ENCODE measurements at regions not wholly inside any gene's neighbourhood (a gene's known extent, or its start where the extent isn't known, plus 50 kb on each side); places are given as distances from the start of the nearest gene placed in this dataset.
"Not testable (repeated sequence)": the region's sequence is repeated elsewhere in the genome, so short reads cannot be mapped to it uniquely, and the experiment has no call there.

- no peak for DNase-seq (ENCODE audit: low read depth)
These were observed 51.5 kb upstream of the MELK start for GRCh38 chr9:36521148-36521547.

DNA sequence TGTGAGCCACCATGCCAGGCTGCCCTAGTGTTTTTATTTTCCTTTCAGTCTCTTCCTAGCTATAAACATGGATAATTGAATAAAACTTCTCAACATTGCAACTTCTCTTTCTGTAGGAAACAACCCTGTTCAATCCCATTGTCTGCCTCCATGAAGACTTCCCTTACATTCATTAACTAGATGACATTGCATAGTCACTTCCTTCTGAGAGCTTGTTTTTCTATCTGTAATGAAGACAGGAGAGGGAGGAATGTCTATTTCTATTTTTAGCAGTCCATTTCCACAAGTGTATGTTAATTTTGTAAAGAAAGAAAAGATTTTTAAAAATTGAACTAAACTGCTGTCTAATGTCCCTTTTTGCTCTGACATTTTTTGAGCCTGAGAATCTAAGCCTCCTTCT is 55.6 kb upstream of the MELK start:
- no peak for DNase-seq (ENCODE audit: low read depth)

DNA sequence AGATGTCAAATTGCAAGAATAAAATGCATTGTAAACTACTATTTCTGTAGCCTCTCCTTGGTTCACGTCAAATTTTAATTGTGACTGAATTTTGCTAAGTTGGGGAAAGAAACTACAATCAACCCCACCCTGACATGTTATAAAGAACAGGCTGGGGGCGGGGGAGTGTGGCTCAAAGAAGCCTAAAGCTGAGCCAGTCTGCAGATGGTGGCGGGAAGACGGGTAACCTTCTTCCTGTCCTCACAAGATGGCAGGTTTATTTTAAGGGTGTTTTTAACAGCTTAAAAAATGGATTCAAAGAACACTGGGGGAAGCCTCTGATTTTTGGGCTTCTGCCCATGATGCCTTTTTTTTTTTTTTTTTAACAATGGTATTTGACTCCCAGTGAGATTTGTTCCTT is 68.5 kb upstream of the MELK start:
- no peak for DNase-seq (ENCODE audit: low read depth)

DNA sequence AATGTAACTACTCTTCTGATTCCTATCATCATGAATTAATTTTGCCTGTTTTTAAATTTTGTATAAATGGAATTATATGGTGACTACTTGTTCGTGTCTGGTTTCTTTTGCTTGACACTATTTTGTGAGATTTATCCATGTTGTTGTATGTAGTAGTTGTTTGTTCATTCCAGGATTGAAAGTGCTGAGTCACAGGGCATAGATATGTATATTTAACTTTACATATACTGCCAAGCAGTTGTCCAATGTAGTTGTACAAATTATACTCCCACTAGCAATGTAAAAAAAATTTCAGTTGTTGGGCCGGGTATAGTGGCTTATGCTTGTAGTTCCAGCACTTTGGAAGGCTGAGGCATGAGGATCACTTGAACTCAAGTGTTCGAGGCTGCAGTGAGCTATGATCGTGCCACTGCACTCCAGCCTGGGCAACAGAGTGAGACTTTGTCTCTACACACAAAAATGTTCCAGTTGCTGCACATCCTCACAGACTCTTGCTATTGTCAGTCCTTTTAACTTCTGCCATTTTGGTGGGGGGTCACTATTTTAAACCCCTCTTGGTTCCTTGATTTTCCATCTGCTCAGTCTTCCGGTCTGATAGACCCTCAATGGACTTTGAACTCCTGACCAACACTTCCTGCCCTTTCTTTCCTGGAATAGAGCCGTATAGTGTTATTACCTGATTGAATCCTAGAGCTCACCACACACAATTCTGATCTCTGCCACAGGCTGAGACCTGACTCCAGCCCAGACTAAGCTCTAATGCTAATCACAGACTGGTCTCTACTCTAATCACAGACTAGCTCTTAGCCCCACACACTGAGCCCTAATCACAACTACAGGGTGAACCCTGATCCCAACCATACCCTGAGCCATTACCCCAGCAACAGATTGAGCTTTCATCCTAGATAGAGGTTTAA is 69.3 kb upstream of the MELK start:
- DNase-seq (ENCODE audit: low read depth), result no peak

- no peak for DNase-seq (ENCODE audit: low read depth)
These were observed 71.0 kb upstream of the MELK start for GRCh38 chr9:36501727-36502126.

DNA sequence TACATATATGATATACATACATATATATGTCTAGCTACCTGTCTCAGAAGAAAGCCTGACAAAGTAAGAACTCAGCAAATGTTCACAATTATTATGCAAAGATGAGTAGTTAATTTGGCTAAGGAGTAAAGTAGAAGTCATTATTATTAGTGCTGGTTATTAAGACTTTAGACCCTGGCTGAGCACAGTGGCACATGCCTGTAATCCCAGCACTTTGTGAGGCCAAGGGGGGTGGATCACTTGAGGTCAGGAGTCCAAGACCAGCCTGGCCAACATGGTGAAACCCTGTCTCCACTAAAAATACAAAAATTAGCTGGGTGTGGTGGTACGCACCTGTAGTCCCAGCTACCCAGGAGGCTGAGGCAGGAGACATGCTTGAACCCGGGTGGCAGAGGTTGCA is 71.8 kb upstream of the MELK start:
- DNase-seq (ENCODE audit: low read depth), result not testable (repeated sequence)

DNA sequence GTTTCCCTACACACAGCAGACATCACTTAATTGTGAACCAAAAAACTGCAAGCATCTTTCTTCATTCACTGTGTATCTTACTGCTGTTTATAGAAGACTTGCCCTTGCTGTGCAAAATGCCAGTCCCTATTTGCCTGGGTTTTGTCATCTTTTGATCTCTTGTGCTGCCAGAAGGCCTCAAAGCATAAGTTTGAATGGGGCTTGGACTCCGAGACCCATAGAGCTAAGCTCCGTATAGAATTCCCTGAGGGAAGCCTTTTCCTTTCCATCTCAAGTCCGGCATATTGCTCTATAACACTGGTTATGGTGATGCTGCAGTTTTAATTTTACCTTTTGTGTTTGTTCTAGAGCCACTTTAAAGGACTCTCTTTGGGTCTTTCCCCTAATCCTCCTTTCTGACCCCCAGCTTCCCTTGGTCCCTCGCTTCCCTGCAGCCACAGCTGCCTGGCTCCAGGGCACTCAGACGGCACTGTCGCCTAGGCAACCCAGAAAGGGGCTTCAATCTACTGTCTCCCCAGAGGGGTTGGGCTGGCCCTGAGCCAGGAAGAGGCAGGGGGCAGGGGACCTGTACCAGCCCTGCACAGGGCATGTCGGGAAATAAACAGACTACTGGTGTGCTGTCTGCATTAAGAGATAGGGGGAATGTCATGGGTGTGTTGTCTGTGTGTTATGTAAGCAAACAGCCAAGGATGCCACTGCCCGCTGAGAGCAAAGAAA is 73.4 kb upstream of the MELK start:
- DNase-seq (ENCODE audit: low read depth), result no peak

DNA sequence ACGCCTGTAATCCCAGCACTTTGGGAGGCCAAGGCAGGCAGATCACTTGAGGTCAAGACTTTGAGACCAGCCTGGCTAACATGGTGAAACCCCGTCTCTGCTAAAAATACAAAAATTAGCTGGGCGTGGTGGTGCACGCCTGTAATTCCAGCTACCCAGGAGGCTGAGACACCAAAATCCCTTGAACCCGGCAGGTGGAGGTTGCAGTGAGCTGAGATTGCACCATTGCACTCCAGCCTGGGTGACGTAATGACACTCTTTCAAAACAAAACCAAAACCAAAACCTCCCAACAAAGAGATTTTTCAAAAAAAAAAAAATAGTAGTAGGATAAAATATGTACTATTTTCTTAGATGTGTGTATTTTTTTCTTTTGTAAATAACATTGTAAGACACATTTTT is 79.1 kb upstream of the MELK start:
- not testable (repeated sequence) for DNase-seq (ENCODE audit: low read depth)

DNA sequence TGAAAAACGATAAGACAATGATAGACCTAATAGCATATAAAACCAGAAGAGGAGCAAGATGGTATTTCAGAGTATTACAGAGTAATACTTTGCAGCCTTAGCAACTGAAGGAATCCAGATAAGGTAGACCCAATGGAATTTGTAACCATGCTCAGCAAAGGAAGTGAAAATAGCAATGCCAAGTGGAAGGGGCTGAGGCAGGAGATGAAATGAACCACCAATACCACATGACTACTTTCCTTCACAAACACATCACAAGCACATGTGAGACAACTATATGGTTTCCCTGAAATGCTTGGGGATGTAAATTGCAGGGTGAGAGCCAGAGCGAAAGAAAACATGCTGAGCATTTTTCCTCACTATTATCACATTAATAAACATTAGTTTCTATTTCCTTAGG is 79.8 kb upstream of the MELK start:
- no peak for DNase-seq (ENCODE audit: low read depth)

DNA sequence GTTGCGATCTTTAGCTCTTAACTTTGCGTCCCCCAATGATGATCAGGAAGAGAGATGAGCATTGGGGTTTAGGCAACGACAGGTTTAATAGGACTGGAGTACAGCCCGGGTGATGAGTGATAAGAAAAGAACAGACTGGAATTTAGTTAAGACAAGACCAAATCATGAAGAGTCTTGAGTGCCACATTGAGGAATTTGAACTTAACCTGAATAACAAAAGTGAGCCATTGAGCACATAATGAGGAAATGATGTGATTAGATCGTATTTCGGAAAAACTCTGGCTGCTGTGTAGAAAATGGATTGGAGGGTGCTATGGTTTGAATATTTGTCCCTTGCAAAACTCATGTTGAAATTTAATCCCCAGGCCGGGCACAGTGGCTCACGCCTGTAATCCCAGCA is 83.2 kb upstream of the MELK start:
- no peak for DNase-seq (ENCODE audit: low read depth)

- no peak for DNase-seq (ENCODE audit: low read depth)
These were observed 84.3 kb upstream of the MELK start for GRCh38 chr9:36488389-36488756.

DNA sequence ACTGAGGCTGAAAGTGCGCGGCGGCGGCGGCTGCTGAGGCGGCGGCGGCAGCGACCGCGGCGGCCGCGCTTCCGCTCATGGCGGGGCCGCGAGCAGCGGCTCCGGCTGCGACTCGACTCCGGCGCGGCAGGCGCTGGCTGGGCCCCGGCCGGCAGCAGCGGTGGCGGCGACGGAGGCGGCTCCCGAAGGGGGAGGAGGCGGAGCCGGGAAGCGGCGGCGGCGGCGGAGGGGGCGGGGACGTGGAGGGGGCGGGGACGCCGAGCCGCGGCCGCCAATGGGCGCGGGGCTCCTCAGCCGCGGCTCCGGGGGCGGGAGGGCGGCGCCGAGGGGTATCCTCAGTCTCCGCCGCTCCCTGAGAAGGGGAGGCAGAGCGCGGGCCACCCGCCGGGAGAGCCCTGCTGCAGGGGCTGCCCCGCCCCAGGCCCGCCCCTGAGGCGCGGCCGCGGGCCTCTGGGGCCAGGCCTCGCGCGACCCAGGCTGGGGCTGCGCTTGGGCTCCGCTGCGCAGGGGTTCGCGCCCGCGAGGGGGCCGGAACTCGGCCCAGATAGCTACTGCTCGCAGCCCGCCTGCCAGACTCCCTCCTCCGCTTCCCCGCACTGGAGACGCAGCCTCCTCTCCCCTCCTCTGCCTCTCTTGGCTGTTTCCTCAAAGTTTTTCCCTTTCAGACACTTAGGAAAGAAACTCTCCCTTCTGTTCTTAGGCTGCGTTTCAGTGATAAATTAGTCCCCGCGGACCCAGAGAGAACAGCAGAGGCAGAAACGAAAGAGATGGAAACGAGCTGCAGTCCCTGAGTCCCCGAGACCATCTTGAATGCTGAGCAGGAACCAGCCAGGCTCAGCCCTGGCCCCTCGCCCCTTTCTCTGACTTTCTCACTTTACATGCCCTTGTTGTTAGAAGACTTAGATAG is 85.0 kb upstream of the MELK start:
- peak; percentile 80 for DNase-seq (ENCODE audit: low read depth)

GRCh38 chr9:36486933-36487481 is 85.7 kb upstream of the MELK start:
- DNase-seq (ENCODE audit: low read depth), result peak; percentile 28

- DNase-seq (ENCODE audit: low read depth), result no peak
These were observed 86.3 kb upstream of the MELK start for GRCh38 chr9:36486329-36486932.

- DNase-seq (ENCODE audit: low read depth), result no peak
These were observed 85.7 kb upstream of the RNF38 start for GRCh38 chr9:36485647-36486328.

DNA sequence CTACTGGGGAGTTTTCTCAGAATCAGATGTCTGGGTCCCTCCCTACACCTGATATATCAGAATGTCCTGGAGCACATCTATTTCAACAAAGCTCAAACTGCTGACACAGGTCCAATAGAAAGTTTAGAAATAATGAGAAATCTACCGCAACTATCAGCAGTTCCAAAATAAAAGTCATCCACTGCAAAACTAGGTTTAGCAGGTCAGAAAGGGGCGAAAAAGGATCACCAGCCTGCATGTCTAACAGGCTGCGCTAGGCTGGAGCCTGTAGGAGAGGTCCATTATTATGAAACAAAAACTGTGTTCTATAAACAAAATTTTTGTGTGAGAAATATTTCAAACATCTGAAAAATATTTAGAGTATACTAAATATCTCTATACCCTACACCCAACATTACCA is 84.1 kb upstream of the RNF38 start:
- no peak for DNase-seq (ENCODE audit: low read depth)

- DNase-seq (ENCODE audit: low read depth), result no peak
These were observed 79.0 kb upstream of the RNF38 start for GRCh38 chr9:36479101-36479500.

GRCh38 chr9:36471359-36471758 is 71.3 kb upstream of the RNF38 start:
- DNase-seq (ENCODE audit: low read depth), result no peak

GRCh38 chr9:36470643-36471290 is 70.7 kb upstream of the RNF38 start:
- DNase-seq (ENCODE audit: low read depth), result no peak

- DNase-seq (ENCODE audit: low read depth), result no peak
These were observed 63.4 kb upstream of the RNF38 start for GRCh38 chr9:36463467-36463866.

DNA sequence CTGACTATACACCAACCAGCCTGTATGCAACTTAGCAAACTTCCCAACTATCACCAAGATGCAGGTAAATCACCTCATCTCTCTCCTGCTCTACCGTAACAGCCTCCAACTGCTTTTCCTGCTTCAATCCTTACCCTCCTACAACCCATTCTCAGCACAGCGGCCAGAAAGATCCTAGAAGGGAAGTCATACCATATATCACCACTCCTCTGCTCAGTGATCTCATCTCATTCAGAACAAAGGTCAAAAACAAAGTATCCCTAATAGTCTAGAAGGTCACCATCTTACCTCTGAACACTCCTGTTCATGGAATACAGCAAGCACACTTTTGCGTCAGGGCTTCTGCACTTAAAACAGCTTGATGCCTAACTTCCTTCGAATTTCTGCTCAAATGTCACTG is 62.2 kb upstream of the RNF38 start:
- DNase-seq (ENCODE audit: low read depth), result no peak
